NT2/D1 (cell line): ENCODE measurements at regions not wholly inside any gene's neighbourhood (a gene's known extent, or its start where the extent isn't known, plus 50 kb on each side); places are given as distances from the start of the nearest gene placed in this dataset.

Experiments used
- DNase-seq: peaks from one replicate; pipeline ENCODE4 v3.0.0-alpha.2; 2011; ENCODE audit warnings: low read depth, low spot score
- H3K27me3 ChIP-seq: 2 replicates; pipeline ENCODE4 v1.6.0; 2011; ENCODE audit warnings: mild to moderate bottlenecking; ENCODE audit not compliant: insufficient read length, insufficient read depth
- H3K36me3 ChIP-seq: 2 replicates; pipeline ENCODE4 v1.6.1; 2011; ENCODE audit warnings: mild to moderate bottlenecking, low read length, mixed read lengths; ENCODE audit not compliant: insufficient read depth, insufficient read length
- H3K4me1 ChIP-seq: 2 replicates; pipeline ENCODE4 v1.5.1; 2011; ENCODE audit not compliant: insufficient read depth, insufficient read length
- H3K4me3 ChIP-seq: 2 replicates; pipeline ENCODE4 v1.5.1; 2011; ENCODE audit warnings: low read depth; ENCODE audit not compliant: insufficient read length
- H3K9ac ChIP-seq: 2 replicates; pipeline ENCODE4 v1.6.0; 2011; ENCODE audit warnings: low read depth; ENCODE audit not compliant: insufficient read length
- H3K9me3 ChIP-seq: 2 replicates; pipeline ENCODE4 v1.5.1; 2011; ENCODE audit warnings: mild to moderate bottlenecking, low read length; ENCODE audit not compliant: insufficient read depth
- SUZ12 ChIP-seq: IDR thresholded peaks from 2 replicates; pipeline ENCODE4 v1.6.1; 2011; ENCODE audit not compliant: insufficient read length, insufficient read depth; ENCODE audit errors: extremely low read depth
- YY1 ChIP-seq: IDR thresholded peaks from 2 replicates; pipeline ENCODE4 v1.6.1; 2011; ENCODE audit not compliant: insufficient read length, insufficient read depth
- ZNF274 ChIP-seq: IDR thresholded peaks from 2 replicates; pipeline ENCODE4 v1.6.1; 2011; ENCODE audit warnings: mild to moderate bottlenecking, low read depth, low read length

GRCh38 chr7:50209461-50210135 lies 94.9 kb upstream of the IKZF1 start:
- no peaks in the 10 kb centered on the region for H3K36me3 ChIP-seq
- H3K4me3 ChIP-seq = no peak overlapping the region
- TF ChIP-seq YY1 (no peak), SUZ12 (no peak), ZNF274 (no peak)
- no peak overlapping the region for H3K9ac ChIP-seq
- H3K4me1 ChIP-seq = no peaks in the 10 kb centered on the region
- H3K9me3 ChIP-seq = no peaks in the 10 kb centered on the region
- DNase-seq = no peak
- H3K27me3 ChIP-seq = no peaks in the 10 kb centered on the region

- Histone ChIP-seq H3K9me3 (no peaks in the 10 kb centered on the region), H3K9ac (no peak overlapping the region), H3K36me3 (no peaks in the 10 kb centered on the region), H3K27me3 (no peaks in the 10 kb centered on the region), H3K4me1 (no peaks in the 10 kb centered on the region), H3K4me3 (no peak overlapping the region)
- TF ChIP-seq ZNF274 = no peak
- TF ChIP-seq YY1 = no peak
- TF ChIP-seq SUZ12 = no peak
- no peak for DNase-seq
These were observed 96.0 kb upstream of the IKZF1 start for GRCh38 chr7:50208378-50208982.

GRCh38 chr7:50207686-50208255 lies 96.7 kb upstream of the IKZF1 start:
- Histone ChIP-seq H3K4me3 (no peak overlapping the region), H3K36me3 (no peaks in the 10 kb centered on the region), H3K9me3 (no peaks in the 10 kb centered on the region), H3K9ac (no peak overlapping the region), H3K4me1 (no peaks in the 10 kb centered on the region), H3K27me3 (no peaks in the 10 kb centered on the region)
- no peak for TF ChIP-seq SUZ12
- TF ChIP-seq ZNF274 = no peak
- no peak for TF ChIP-seq YY1
- no peak for DNase-seq

GRCh38 chr7:50207251-50207564 lies 97.3 kb upstream of the IKZF1 start:
- H3K27me3 ChIP-seq = no peaks in the 10 kb centered on the region
- no peak for TF ChIP-seq SUZ12
- no peak for TF ChIP-seq YY1
- no peak for TF ChIP-seq ZNF274
- no peak overlapping the region for H3K9ac ChIP-seq
- no peaks in the 10 kb centered on the region for H3K4me1 ChIP-seq
- H3K9me3 ChIP-seq = no peaks in the 10 kb centered on the region
- no peak for DNase-seq
- H3K36me3 ChIP-seq = no peaks in the 10 kb centered on the region
- H3K4me3 ChIP-seq = no peak overlapping the region

GRCh38 chr7:50206453-50207250 lies 97.9 kb upstream of the IKZF1 start:
- TF ChIP-seq SUZ12 = no peak
- no peak for TF ChIP-seq ZNF274
- no peak for TF ChIP-seq YY1
- DNase-seq = no peak
- Histone ChIP-seq H3K9me3 (no peaks in the 10 kb centered on the region), H3K36me3 (no peaks in the 10 kb centered on the region), H3K4me1 (no peaks in the 10 kb centered on the region), H3K27me3 (no peaks in the 10 kb centered on the region), H3K4me3 (no peak overlapping the region), H3K9ac (no peak overlapping the region)

GRCh38 chr7:50205011-50205410 lies 99.5 kb upstream of the IKZF1 start:
- H3K4me3 ChIP-seq = no peak overlapping the region
- no peaks in the 10 kb centered on the region for H3K4me1 ChIP-seq
- H3K9ac ChIP-seq = no peak overlapping the region
- no peaks in the 10 kb centered on the region for H3K27me3 ChIP-seq
- H3K36me3 ChIP-seq = no peaks in the 10 kb centered on the region
- TF ChIP-seq YY1 = no peak
- no peak for TF ChIP-seq ZNF274
- no peak for TF ChIP-seq SUZ12
- DNase-seq = no peak
- H3K9me3 ChIP-seq = no peaks in the 10 kb centered on the region

GRCh38 chr7:50204581-50204980 lies 99.9 kb upstream of the IKZF1 start:
- H3K27me3 ChIP-seq = no peaks in the 10 kb centered on the region
- no peak overlapping the region for H3K9ac ChIP-seq
- no peak overlapping the region for H3K4me3 ChIP-seq
- DNase-seq = no peak
- TF ChIP-seq SUZ12 = no peak
- TF ChIP-seq ZNF274 = no peak
- TF ChIP-seq YY1 = no peak
- H3K4me1 ChIP-seq = no peaks in the 10 kb centered on the region
- H3K9me3 ChIP-seq = no peaks in the 10 kb centered on the region
- H3K36me3 ChIP-seq = no peaks in the 10 kb centered on the region
